ENCODE measurements at regions not wholly inside any gene's neighbourhood (a gene's known extent, or its start where the extent isn't known, plus 50 kb on each side); places are given as distances from the start of the nearest gene placed in this dataset.

- TF ChIP-seq CTCF (IDR thresholded peaks at IDR 0.05 in 8 of 11, conservative IDR thresholded peaks at IDR 0.05 in 3 of 11) (no peak), POLR2A (IDR thresholded peaks at IDR 0.05) (no peak), POLR2AphosphoS5 (IDR thresholded peaks at IDR 0.05) (no peak)
Observed at GRCh38 chr13:34474187-34474868, 467.7 kb upstream of the NBEA start.

Measured in spleen (tissue), 7 donors.